GM19025 (cell line): ENCODE measurements at regions not wholly inside any gene's neighbourhood (a gene's known extent, or its start where the extent isn't known, plus 50 kb on each side); places are given as distances from the start of the nearest gene placed in this dataset.

Source experiments
- ATAC-seq: cut with Tn5 transposase; IDR thresholded peaks from one replicate; pipeline ENCODE4 v1.9.1; 2021; ENCODE audit warnings: mild to moderate bottlenecking, low read depth, moderate library complexity; ENCODE audit not compliant: unreplicated experiment

DNA sequence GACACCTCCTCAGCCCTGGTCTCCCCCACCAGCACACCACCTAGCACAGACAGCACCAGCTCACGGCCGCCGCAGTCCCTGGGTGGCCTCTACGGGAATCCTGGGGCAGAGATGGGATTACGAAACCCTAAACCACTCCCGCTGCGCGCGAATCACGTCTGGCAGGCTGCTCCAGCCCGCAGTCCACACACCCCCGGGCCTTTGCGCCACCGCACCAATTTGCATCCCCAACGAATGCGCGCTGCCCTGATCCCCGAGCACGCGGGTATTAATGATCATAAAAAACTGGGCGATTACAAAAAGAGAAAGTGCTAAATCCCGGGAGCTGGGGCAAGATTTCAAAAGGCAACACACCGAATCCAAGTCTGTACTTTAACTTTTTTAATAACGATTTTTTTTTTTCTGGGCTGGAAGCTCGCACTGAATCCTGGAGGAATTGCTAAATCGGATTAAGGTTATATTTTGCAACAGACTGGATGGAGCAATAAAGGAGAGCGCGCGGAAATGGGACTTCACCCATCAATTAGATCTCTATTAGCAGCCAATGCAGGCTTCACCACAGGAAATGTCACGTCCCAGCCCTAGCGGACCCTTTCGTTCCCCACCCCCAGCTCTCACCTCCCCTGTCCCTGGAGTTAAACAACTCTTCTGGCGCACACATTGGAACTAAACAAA is 69.8 kb upstream of the TMEM33 start:
- ATAC-seq: no peak

GRCh38 chr4:41859087-41859486 is 76.1 kb upstream of the TMEM33 start:
- no peak for ATAC-seq

- no peak for ATAC-seq
These were observed 78.0 kb upstream of the TMEM33 start for GRCh38 chr4:41857226-41857641.

DNA sequence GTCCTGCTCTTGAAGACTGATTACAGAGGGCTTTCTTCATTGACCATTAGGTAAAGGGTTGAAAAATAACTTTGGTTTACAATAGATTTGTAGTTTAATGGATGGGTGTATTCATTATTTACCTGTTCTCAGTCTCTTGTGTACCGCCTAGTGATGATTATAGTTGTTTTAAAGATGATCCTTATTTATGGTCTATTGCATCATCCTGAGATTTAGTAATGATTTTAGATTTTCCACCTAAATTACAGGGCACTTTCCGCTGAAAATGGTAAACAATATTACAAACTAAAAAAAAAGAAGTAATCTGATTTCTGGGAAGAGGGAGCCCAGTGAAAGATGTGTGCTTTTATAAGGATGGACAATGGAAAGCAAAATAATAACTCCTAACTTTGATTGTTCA is 78.4 kb upstream of the TMEM33 start:
- no peak for ATAC-seq

DNA sequence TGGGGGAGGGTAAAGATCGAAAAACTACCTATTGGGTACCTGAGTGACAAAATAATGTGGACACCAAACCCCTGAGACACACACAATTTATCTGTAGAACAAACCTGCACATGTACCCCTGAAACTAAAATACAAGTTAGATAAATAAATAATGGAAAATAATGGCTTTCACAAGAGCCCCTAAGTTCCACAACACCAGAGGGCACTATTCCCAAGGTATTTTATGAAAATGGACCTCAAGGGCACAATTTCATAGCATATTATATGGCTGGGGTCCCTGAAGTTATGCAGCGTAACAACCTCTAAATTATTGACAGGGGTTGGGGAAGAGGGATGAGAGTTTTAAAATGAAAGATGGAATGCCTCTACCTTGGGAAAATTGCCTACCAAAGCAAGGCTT is 81.3 kb upstream of the TMEM33 start:
- no peak for ATAC-seq

DNA sequence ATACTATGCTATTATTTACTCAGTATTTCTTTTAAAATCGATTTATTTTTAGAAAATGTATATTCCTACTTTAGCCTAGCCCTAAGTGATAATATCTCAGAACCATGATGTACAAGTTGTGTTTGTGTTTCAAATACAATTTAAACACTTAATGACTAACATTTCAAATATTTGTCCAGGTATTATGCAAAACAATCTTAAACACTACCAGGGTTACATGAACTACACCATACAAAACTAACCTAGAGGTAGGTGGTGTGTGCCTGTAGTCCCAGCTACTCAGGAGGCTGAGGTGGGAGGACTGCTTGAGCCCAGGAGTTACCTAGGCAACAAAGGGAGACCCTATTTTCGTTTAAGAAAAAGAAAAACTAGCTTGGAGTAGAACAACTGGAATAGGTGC is 83.0 kb upstream of the TMEM33 start:
- no peak for ATAC-seq

- no peak for ATAC-seq
These were observed 83.6 kb upstream of the TMEM33 start for GRCh38 chr4:41851621-41852020.

GRCh38 chr4:41844327-41844726 is 90.9 kb upstream of the TMEM33 start:
- ATAC-seq: no peak

- ATAC-seq: peak; percentile 66
These were observed 91.7 kb upstream of the PHOX2B start for GRCh38 chr4:41839916-41840854.

DNA sequence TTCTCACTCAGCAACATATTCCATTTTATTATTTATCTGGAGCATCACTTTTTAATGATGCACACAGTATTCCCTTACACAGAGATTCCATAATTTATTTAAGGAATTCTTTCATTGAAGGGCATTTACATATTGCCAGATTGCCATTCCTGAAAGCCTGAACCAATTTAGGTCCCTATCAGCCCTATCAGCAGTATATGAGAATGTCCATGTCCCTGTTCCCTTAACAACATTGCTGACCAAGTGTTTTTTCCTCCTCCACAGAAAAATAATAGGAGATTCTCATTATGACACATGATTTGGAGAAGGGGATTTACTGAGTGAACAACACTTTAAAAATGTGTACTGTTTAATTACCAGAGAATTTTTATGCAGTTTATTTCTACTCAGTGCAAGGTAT is 90.1 kb upstream of the PHOX2B start:
- no peak for ATAC-seq

DNA sequence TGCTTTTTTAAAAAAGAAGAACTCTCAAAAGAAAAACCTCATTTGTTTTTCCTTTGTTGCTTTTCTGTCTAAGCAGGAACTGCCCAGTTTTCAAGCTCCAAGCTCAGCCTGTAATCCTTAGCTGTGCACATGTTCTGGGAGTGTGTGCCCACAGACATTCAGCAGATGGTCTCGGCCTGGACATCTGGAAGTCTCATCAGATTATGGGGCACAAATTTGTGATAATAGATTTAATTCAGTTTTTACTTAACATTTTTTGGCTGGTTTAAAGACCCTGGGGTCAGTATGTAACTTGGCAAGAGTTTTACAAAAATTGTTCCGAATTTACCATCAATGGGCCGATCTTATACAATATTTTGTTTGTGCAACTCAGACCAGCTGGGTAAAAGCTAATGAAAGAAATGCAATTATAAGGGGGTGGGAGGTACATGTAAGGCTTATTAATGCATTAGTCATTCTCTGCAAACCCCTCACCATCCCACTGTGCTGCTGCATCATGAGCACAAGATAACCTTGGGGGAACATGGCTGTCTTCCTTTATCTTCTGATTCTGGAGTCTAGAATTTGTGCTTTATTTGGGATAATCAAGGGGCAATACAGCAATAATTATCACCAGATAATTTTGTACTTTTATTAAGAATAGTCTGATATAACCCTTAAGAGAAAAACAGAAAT is 86.9 kb upstream of the PHOX2B start:
- ATAC-seq: no peak

GRCh38 chr4:41832961-41833360 is 84.4 kb upstream of the PHOX2B start:
- ATAC-seq: no peak

- ATAC-seq: no peak
These were observed 73.8 kb upstream of the PHOX2B start for GRCh38 chr4:41822325-41822724.

DNA sequence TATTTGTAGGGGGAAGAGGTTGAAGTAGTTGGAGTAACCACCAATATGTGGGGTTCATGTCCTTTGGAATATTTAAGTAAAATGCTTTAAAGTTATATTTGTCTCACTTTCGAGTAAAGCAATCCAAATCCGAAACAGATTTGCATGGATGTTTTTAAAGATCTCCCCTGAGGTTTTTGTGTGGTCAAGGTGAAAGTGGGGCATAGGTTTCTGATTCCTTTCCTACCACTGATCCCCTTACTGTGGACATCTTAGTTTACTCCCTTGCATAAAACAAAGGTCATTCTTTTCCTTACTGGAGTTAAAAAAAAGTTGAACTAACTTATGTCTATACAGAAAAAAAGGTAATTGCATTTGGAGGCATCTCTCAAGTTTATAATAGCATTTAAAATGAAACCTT is 71.9 kb upstream of the PHOX2B start:
- ATAC-seq: no peak

- ATAC-seq: no peak
These were observed 71.1 kb upstream of the PHOX2B start for GRCh38 chr4:41819621-41820020.

- ATAC-seq: no peak
These were observed 66.9 kb upstream of the PHOX2B start for GRCh38 chr4:41815473-41815872.

- no peak for ATAC-seq
These were observed 66.0 kb upstream of the PHOX2B start for GRCh38 chr4:41814565-41814964.

DNA sequence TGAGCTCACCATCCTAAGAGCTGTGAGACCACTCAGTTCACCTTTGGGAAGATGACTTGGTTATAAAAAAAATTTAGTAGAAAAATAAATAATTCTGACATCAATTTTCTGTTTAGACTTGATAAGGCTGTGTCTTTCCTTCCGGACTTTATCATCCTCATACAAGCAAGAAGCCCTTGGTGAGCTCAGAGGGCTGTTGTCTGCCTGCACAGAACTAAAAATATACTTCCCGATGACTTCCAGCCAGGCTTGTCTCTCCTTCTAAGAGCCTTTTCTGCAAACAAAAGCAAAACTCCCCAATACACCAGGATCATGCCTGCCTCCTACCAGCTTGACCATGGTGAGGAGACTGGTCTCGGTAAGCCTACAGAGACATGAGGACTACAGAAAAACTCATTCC is 58.3 kb upstream of the PHOX2B start:
- no peak for ATAC-seq

GRCh38 chr4:41802590-41802989 is 54.1 kb upstream of the PHOX2B start:
- ATAC-seq: no peak

- no peak for ATAC-seq
These were observed 50.6 kb upstream of the PHOX2B start for GRCh38 chr4:41799126-41799525.
